H7 (cell line): ENCODE measurements at regions not wholly inside any gene's neighbourhood (a gene's known extent, or its start where the extent isn't known, plus 50 kb on each side); places are given as distances from the start of the nearest gene placed in this dataset.
A peak's percentile ranks its signal among the peaks of the same experiment; 100 is the strongest.

Experiments
- DNase-seq: peaks from one replicate; pipeline ENCODE4 v3.0.0; 2012
- H3K27me3 ChIP-seq: 2 replicates; pipeline ENCODE4 v1.6.0; 2011; ENCODE audit warnings: mild to moderate bottlenecking, low read length; ENCODE audit not compliant: control insufficient read depth, insufficient read depth
- H3K36me3 ChIP-seq: replicated peaks from 2 replicates; pipeline ENCODE4 v1.5.1; 2011; ENCODE audit warnings: low read length; ENCODE audit not compliant: control insufficient read depth, insufficient read depth
- H3K4me3 ChIP-seq: 2 replicates; pipeline ENCODE4 v1.5.1; 2011; ENCODE audit warnings: low read depth, mild to moderate bottlenecking, control low read depth, low read length, moderate library complexity; ENCODE audit not compliant: insufficient read depth

DNA sequence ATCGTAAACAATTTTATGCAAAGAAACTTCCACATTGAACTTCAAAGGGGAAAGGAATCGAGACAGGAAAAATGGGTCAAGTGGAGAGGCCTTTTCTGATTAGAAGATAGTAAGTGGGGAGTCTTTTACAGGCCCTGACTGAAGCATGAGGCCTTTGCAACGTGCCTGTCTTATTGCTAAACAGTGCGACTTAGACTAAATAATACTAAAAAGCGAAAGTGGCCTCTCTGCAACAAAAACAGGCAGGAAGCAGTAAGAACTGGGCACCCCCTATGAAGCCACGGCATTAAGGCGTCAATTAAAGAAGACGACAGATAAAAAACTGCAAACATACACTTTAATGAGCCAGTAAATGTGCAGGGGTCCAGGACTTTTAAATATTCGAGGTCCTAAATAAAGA, 283.4 kb upstream of the GRIP1 start:
- H3K27me3 ChIP-seq, result no peaks in the 10 kb centered on the region
- no peak overlapping the region for H3K4me3 ChIP-seq
- no peak for DNase-seq
- H3K36me3 ChIP-seq, result no peaks in the 10 kb centered on the region

DNA sequence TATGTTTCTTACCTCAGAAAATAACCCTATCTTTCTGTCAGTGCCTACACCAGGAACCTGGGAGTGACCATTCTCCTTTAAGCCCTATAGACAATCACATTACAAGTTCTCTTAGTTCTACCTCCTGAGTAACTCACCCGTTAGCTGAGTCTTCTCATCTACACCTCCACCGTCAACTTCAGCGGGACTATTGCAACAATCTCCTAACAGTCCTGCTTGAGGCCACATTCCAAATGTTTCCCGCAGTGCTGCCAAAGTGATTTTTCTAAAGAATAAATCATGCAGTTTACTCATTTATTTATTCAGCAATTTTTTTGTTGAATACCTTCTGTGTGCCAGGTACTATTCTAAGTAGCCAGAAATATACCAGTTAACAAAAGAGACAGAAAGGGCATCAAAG, 285.0 kb upstream of the GRIP1 start:
- Histone ChIP-seq H3K27me3 (no peaks in the 10 kb centered on the region), H3K36me3 (no peaks in the 10 kb centered on the region), H3K4me3 (no peak overlapping the region)
- no peak for DNase-seq

DNA sequence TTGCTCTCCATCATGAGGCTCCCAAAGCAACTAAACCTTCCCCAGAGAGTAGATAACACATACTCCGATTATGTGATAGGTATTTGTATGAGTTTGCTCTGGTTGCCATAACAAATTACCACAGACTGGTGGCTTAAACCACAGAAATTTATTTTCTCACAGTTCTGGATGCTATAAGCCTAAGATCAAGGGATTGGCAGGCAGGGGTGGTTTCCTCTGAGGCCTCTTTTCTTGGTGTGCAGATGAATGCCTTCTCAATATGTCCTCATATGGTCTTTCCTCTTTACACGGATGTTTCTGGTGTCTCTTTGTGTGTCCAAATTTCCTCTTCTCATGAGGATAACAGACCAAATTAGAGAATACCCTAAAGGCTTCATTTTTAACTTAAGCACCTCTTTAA, 285.8 kb upstream of the GRIP1 start:
- no peak for DNase-seq
- Histone ChIP-seq H3K27me3 (no peaks in the 10 kb centered on the region), H3K36me3 (no peaks in the 10 kb centered on the region), H3K4me3 (no peak overlapping the region)

DNA sequence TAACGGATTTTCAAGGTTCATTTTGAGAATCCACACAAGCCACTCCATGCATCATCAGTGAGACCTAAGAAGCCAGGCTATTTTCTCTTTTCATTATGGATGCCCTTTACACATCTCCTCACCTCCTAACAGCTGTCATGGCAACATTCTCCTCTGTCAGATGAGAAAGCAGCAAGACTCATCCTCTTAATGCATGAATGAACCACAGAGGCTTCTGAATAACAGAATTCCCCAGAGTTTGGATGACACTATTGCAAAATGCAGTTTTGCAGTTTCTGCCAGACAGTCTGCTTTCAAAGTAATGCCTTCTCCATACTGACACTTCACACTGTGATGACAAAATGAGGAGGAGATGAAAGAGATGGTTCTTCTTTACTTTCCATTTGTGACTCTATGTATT, 286.7 kb upstream of the GRIP1 start:
- DNase-seq, result no peak
- H3K36me3 ChIP-seq, result no peaks in the 10 kb centered on the region
- H3K27me3 ChIP-seq, result no peaks in the 10 kb centered on the region
- no peak overlapping the region for H3K4me3 ChIP-seq

DNA sequence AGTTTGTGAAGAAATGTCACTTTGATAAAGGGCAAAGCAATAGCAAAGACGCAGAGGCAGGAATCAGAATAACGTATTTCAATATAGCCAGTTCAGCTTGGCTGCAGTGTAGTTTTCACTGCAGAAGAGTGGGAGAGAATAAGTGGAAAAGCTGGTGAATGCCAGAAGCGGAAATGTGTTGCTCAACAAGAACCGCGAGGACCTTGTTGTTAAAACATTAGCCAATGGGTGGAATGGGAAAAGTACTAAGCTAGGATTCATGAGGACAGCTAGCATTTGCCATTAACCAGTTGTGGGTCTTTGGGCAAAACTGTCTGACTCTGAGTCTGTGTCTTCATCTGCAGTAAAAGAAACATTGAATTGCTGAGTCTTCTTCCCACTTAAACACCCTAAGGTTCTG, 292.9 kb upstream of the GRIP1 start:
- DNase-seq, result no peak
- no peak overlapping the region for H3K4me3 ChIP-seq
- no peaks in the 10 kb centered on the region for H3K36me3 ChIP-seq
- H3K27me3 ChIP-seq, result no peaks in the 10 kb centered on the region

DNA sequence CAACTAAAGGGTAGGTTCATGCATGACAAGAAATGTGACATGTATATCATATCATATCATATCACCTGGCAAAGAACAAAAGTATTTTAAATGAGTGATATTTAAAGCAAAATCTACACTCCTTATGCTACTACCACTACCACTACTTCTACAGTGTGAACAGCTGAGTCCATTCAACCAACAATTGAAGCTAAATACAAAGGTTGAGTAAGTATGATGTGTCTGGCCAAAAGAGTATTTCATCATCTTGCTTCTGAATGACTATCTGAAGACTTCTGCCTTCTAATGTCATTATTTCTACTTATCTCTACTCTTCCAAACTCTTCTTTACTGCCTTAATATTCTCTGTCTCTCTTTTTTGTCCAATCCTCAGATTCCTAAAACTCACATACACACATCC, 292.6 kb upstream of the CAND1 start:
- H3K27me3 ChIP-seq, result no peaks in the 10 kb centered on the region
- H3K36me3 ChIP-seq, result no peaks in the 10 kb centered on the region
- H3K4me3 ChIP-seq, result no peak overlapping the region
- no peak for DNase-seq

DNA sequence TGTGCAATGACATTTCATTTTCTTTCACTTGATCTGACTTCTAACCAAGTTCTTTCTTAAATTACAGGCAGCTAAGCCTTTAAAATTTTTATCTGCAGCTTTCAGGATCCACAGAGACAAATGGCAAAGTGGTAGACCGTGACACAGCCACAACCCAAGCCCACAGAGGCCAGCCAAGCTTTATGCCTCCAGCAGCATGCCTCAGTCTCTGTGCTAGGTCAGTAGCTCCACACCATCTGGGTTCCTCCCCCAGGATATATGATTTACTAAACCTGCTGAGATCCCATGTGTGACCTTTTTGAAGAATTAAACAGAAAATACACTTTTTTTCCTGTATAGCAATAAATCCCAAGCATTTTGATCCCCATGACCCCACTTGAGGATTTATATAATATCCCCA, 290.4 kb upstream of the CAND1 start:
- Histone ChIP-seq H3K36me3 (no peaks in the 10 kb centered on the region), H3K4me3 (no peak overlapping the region), H3K27me3 (no peaks in the 10 kb centered on the region)
- no peak for DNase-seq

DNA sequence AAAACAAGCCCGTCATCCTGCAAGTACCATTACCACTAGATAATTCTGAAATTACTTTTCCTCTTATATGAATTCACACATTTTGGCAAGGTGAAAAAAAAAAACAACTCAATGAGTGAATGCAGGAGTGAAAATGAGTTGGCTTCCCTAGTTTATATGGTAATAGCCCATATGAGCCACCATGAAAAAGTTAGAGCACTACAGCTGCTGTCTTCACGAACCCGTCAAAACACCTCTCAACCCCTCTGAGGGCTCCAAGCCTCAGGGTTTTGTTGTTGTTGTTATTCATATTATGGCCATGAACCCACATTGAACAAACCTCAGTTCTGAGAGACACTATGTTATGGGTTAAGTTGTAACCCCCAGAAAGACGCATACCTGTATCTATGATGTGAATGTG, 289.9 kb upstream of the CAND1 start:
- DNase-seq, result no peak
- Histone ChIP-seq H3K36me3 (no peaks in the 10 kb centered on the region), H3K4me3 (no peak overlapping the region), H3K27me3 (no peaks in the 10 kb centered on the region)

DNA sequence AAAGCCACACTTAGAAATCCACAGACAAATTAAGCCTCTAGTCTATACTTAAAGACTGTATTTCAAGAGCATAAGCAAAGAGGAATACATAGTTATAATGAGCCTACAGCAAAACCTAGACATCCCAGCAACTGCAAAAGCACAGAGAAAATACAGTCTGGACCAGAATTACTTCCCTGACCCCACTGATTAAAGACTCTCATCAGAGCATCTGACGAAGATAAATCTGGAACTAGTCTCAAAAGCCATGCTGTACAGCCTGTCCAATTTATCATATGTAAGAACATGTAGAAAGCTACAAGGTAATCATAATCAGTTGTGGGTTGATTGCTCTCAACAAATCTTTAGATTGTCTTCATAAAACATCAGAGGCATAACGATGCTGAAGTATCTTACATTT, 285.1 kb upstream of the CAND1 start:
- H3K4me3 ChIP-seq, result no peak overlapping the region
- H3K27me3 ChIP-seq, result no peaks in the 10 kb centered on the region
- H3K36me3 ChIP-seq, result no peaks in the 10 kb centered on the region
- no peak for DNase-seq

DNA sequence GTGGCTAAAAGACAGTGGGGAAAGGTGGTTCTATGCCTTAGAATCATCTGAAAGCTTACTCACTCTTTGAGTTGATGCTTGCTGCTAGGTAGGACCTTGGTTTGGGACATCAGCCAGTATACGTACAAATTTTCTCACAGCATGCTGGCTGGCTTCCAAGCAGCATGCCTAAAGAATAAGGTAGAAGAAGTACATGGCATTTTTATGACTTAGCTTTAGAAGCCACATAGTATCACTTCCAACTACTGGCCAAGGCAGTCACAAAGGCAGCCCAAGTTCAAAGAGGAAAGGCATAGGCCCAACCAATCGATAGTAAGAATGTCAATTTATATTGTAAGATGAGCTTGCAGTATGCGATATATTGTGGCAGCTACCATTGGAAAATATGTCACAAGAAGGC, 284.2 kb upstream of the CAND1 start:
- H3K4me3 ChIP-seq, result no peak overlapping the region
- no peaks in the 10 kb centered on the region for H3K36me3 ChIP-seq
- H3K27me3 ChIP-seq, result no peaks in the 10 kb centered on the region
- no peak for DNase-seq

DNA sequence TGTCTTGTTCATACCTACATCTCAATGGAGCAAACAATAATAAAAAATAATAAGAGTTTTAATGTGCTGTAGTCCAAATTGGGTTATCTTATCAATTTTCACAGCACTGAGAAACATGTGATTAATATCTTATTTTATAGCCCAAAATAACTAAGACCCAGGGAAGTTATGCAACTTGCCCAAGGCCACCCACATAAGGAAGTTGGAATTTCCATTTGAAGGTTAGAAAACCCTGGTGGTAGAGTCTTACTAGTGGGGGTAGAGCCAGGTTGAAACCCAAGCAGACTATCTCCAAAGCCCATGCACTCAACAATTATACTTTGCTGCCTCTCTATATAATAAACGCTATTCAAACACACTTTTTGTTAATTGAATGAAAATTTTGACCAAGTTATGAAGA, 270.0 kb upstream of the CAND1 start:
- H3K36me3 ChIP-seq, result no peaks in the 10 kb centered on the region
- H3K4me3 ChIP-seq, result no peak overlapping the region
- DNase-seq, result no peak
- no peaks in the 10 kb centered on the region for H3K27me3 ChIP-seq

DNA sequence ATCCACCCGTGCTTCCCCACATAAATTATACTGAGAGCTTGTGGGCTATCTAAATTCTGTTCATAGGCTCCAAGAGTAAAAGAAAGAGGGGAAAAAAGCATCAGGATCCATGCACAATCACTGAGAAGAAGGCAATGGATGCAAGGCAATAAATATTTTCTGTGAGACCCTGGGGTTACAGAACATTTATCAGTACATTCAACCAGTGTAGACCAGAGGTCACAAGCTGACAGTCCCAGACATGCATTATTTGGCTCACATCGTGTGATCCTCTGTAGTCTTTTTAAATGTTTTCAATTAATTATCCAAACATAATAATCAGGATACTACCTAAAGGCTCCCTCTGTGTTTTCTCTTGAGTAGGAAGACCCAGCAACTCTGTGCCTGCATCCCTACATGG, 267.9 kb upstream of the CAND1 start:
- DNase-seq, result no peak
- Histone ChIP-seq H3K4me3 (no peak overlapping the region), H3K27me3 (no peaks in the 10 kb centered on the region), H3K36me3 (no peaks in the 10 kb centered on the region)

DNA sequence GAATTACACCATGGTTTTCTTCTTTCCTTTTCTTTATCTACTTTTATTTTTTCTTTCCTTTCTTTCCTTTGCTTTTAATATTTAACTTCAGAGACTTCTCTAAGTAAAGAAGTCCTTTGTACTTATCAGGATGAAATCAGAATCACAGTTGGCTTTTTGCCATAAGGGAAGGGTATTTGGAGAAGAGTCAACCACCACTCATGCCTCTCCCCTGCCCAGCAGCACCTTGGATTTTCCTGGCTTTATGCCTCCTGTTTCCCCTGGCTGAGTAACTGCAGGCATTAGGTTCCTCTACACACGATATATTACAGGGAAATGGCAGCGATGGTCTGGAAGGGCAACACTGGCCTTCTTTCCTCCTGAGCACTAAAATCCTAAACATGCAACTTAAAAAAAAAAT, 266.4 kb upstream of the CAND1 start:
- Histone ChIP-seq H3K27me3 (no peaks in the 10 kb centered on the region), H3K4me3 (no peak overlapping the region), H3K36me3 (no peaks in the 10 kb centered on the region)
- no peak for DNase-seq

DNA sequence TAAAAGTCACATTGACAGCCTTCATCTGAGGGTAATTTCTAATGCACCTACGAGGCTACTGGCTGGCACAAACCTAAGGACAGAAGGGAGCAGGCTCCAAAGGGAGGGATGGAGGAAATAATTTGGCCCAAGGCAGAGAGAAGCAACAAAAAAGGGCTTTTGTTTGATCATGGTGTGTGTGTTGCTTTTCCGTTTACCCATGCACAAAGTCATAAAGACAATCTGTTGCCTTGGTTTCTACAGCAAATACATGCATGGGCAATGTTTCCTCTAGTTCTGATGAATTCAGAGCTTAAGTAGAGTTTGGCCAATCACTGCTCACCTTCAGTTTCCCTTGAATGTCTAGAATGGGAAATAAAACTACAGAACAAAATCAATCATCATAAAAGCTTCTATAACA, 262.5 kb upstream of the CAND1 start:
- H3K4me3 ChIP-seq, result no peak overlapping the region

DNA sequence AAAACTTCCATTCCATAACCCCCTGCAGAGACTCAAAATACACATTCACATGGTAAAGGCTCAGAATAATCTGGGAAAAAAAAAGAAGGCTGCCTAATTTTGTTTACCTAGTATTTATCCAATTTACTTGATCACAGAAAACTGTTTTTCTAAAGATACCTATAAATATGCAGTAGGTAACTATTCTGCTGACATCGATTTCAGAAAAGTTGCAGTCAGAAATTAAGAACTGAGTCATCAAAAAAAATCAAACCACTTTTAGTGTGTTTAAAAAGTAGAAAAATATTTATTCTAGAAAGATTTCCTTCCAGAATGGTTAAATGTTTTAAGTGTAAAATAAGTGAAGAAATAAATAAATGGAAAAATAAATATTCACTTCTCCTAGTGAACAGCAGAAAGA, 254.5 kb upstream of the CAND1 start:
- H3K36me3 ChIP-seq, result no peaks in the 10 kb centered on the region
- no peak overlapping the region for H3K4me3 ChIP-seq
- no peaks in the 10 kb centered on the region for H3K27me3 ChIP-seq
- no peak for DNase-seq

More for the DNA sequence above, 262.5 kb upstream of the CAND1 start:
- Histone ChIP-seq H3K27me3 (no peaks in the 10 kb centered on the region), H3K36me3 (no peaks in the 10 kb centered on the region)
- DNase-seq, result no peak

DNA sequence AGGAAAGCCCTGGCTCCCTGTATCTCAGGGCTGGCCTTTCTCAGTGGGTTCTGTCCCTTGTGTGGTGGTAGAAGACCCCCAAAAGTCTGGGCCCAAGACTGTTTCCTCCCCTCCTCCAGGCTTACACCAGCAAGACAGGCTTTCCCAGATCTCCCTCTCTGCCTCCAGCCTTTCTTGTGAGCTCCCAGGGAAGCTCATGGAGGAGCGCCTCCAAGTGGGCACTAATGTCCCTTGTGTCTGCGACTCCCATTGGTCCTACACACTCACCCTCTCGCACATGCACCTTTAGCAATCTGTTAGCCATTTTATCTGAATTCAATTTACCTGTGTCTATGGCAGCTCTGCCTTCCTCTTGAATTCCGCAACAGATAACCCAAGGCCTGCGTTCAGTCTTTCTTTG, 251.1 kb upstream of the CAND1 start:
- Histone ChIP-seq H3K27me3 (no peaks in the 10 kb centered on the region), H3K36me3 (no peaks in the 10 kb centered on the region), H3K4me3 (no peak overlapping the region)
- DNase-seq, result peak; percentile 10
